Calu3 (cell line): ENCODE measurements at regions not wholly inside any gene's neighbourhood (a gene's known extent, or its start where the extent isn't known, plus 50 kb on each side); places are given as distances from the start of the nearest gene placed in this dataset.
A peak's percentile ranks its signal among the peaks of the same experiment; 100 is the strongest.

Source experiments
- BruUV-seq: library from RNA; stranded (reverse); fragments of 400-500 nt; replicated peaks from 2 replicates; lab custom pipeline; 2021; lab: Mats Ljungman, UMichigan
- CTCF ChIA-PET: fragments of 300-600 bp; sonication (Branson Sonifier 250); formaldehyde crosslinking; loops from one replicate; lab custom pipeline; 2022; ENCODE audit warnings: antibody characterized with exemption; lab: Charles Lee
- DNase-seq: peaks from one replicate; pipeline ENCODE4 v3.0.0; 2022
- H3K27ac Mint-ChIP-seq: one replicate; pipeline ENCODE4 v1.8.0; 2022; ENCODE audit warnings: mixed read lengths; ENCODE audit not compliant: unreplicated experiment
- H3K27me3 Mint-ChIP-seq: one replicate; pipeline ENCODE4 v1.8.0; 2022; ENCODE audit warnings: mixed read lengths; ENCODE audit not compliant: unreplicated experiment
- H3K36me3 Mint-ChIP-seq: one replicate; pipeline ENCODE4 v1.8.0; 2022; ENCODE audit warnings: mild to moderate bottlenecking, moderate library complexity, mixed read lengths; ENCODE audit not compliant: insufficient read depth, unreplicated experiment
- H3K4me1 Mint-ChIP-seq: one replicate; pipeline ENCODE4 v1.8.0; 2022; ENCODE audit warnings: mild to moderate bottlenecking, low read depth, mixed read lengths; ENCODE audit not compliant: unreplicated experiment
- H3K4me3 Mint-ChIP-seq: one replicate; pipeline ENCODE4 v1.8.0; 2022; ENCODE audit warnings: mild to moderate bottlenecking, low read depth, moderate library complexity, mixed read lengths; ENCODE audit not compliant: unreplicated experiment
- H3K9me3 Mint-ChIP-seq: one replicate; pipeline ENCODE4 v1.8.0; 2022; ENCODE audit warnings: low read depth, mixed read lengths; ENCODE audit not compliant: unreplicated experiment
- CTCF ChIP-seq: fragments of 200-600 bp; IDR thresholded peaks from one replicate; pipeline ENCODE4 v1.8.0; 2022; ENCODE audit warnings: antibody characterized with exemption; ENCODE audit not compliant: unreplicated experiment
- intact Hi-C: fragments of 100-400 bp; cut with micrococcal nuclease; formaldehyde crosslinking; loops from one replicate; pipeline ENCODE4 v1.10.0; 2022; ENCODE audit not compliant: unreplicated experiment

- TF ChIP-seq CTCF = no peak
- no peak overlapping the region for H3K4me3 Mint-ChIP-seq
- H3K36me3 Mint-ChIP-seq = peaks cover 7% of the 10 kb centered on the region
- no peaks in the 10 kb centered on the region for H3K27me3 Mint-ChIP-seq
- intact Hi-C loops = loop anchor here (10.0 kb wide), 2 partner anchors 237 to 267 kb away; no protein-coding TSS in a partner anchor
- DNase-seq = no peak
- peaks cover 48% of the 10 kb centered on the region for H3K4me1 Mint-ChIP-seq
- H3K27ac Mint-ChIP-seq = peak overlapping the region; percentile 92
- peaks cover 7% of the 10 kb centered on the region for H3K9me3 Mint-ChIP-seq
- no TSS peak for BruUV-seq
- CTCF ChIA-PET = no interaction called here
Observed at GRCh38 chr1:98322086-98322485, 339.4 kb upstream of the SNX7 start.

GRCh38 chr1:98321191-98321590 lies 340.3 kb upstream of the SNX7 start:
- Mint-ChIP-seq H3K36me3 (peaks cover 7% of the 10 kb centered on the region), H3K27ac (no peak overlapping the region), H3K4me3 (no peak overlapping the region), H3K4me1 (peaks cover 48% of the 10 kb centered on the region), H3K9me3 (peaks cover 6% of the 10 kb centered on the region), H3K27me3 (no peaks in the 10 kb centered on the region)
- intact Hi-C loops = loop anchor here (10.0 kb wide), 2 partner anchors 236 to 266 kb away; no protein-coding TSS in a partner anchor
- no peak for DNase-seq
- TF ChIP-seq CTCF = no peak
- CTCF ChIA-PET = interaction anchor here (0.6 kb wide), 1 partner anchor 26 kb away, joined by 3 read pairs; no protein-coding TSS in a partner anchor
- no TSS peak for BruUV-seq

- TF ChIP-seq CTCF = no peak
- H3K9me3 Mint-ChIP-seq = peaks cover 6% of the 10 kb centered on the region
- H3K27ac Mint-ChIP-seq = peak overlapping the region; percentile 84
- no peaks in the 10 kb centered on the region for H3K27me3 Mint-ChIP-seq
- H3K36me3 Mint-ChIP-seq = no peaks in the 10 kb centered on the region
- peaks cover 20% of the 10 kb centered on the region for H3K4me1 Mint-ChIP-seq
- BruUV-seq = no TSS peak
- CTCF ChIA-PET = no interaction called here
- no peak for DNase-seq
- H3K4me3 Mint-ChIP-seq = no peak overlapping the region
- intact Hi-C loops = no loop called here
Observed at GRCh38 chr1:98316286-98316905, 345.1 kb upstream of the SNX7 start.

- CTCF ChIA-PET = no interaction called here
- no peak overlapping the region for H3K27ac Mint-ChIP-seq
- intact Hi-C loops = no loop called here
Observed at GRCh38 chr1:98315309-98315708, 346.2 kb upstream of the SNX7 start.

More at GRCh38 chr1:98315309-98315708, 346.2 kb upstream of the SNX7 start:
- no TSS peak for BruUV-seq
- DNase-seq = no peak
- TF ChIP-seq CTCF = no peak
- Mint-ChIP-seq H3K4me3 (no peak overlapping the region), H3K9me3 (peaks cover under 1% of the 10 kb centered on the region), H3K36me3 (no peaks in the 10 kb centered on the region), H3K27me3 (no peaks in the 10 kb centered on the region), H3K4me1 (peaks cover 14% of the 10 kb centered on the region)
